GM19467 (cell line): ENCODE measurements at regions not wholly inside any gene's neighbourhood (a gene's known extent, or its start where the extent isn't known, plus 50 kb on each side); places are given as distances from the start of the nearest gene placed in this dataset.
"Not testable (repeated sequence)": the region's sequence is repeated elsewhere in the genome, so short reads cannot be mapped to it uniquely, and the experiment has no call there.

Source experiments
- ATAC-seq: cut with Tn5 transposase; IDR thresholded peaks from one replicate; pipeline ENCODE4 v1.9.1; 2021; ENCODE audit warnings: mild to moderate bottlenecking, moderate library complexity; ENCODE audit not compliant: unreplicated experiment

- no peak for ATAC-seq
These were observed 699.1 kb upstream of the AMOT start for GRCh38 chrX:113539599-113540356.

- no peak for ATAC-seq
These were observed 688.9 kb upstream of the AMOT start for GRCh38 chrX:113529426-113530013.

- peak; percentile 93 for ATAC-seq
These were observed 682.2 kb upstream of the AMOT start for GRCh38 chrX:113522814-113523213.

GRCh38 chrX:113514906-113515305 lies 674.3 kb upstream of the AMOT start:
- ATAC-seq = no peak

- no peak for ATAC-seq
These were observed 672.2 kb upstream of the AMOT start for GRCh38 chrX:113512700-113513395.

- no peak for ATAC-seq
These were observed 670.0 kb upstream of the AMOT start for GRCh38 chrX:113510586-113510985.

GRCh38 chrX:113492895-113493294 lies 652.3 kb upstream of the AMOT start:
- ATAC-seq = no peak

- ATAC-seq = no peak
These were observed 632.8 kb upstream of the AMOT start for GRCh38 chrX:113473418-113473817.

GRCh38 chrX:113473015-113473414 lies 632.4 kb upstream of the AMOT start:
- ATAC-seq = not testable (repeated sequence)

- no peak for ATAC-seq
These were observed 629.5 kb upstream of the AMOT start for GRCh38 chrX:113470166-113470565.

- no peak for ATAC-seq
These were observed 617.1 kb upstream of the AMOT start for GRCh38 chrX:113457719-113458118.

GRCh38 chrX:113455582-113455981 lies 615.0 kb upstream of the AMOT start:
- ATAC-seq = no peak

GRCh38 chrX:113429011-113429410 lies 588.4 kb upstream of the AMOT start:
- ATAC-seq = no peak

- ATAC-seq = no peak
These were observed 581.7 kb upstream of the AMOT start for GRCh38 chrX:113422323-113422722.

GRCh38 chrX:113421432-113421831 lies 580.8 kb upstream of the AMOT start:
- no peak for ATAC-seq

- ATAC-seq = no peak
These were observed 571.5 kb upstream of the AMOT start for GRCh38 chrX:113412106-113412505.

- ATAC-seq = no peak
These were observed 568.2 kb upstream of the AMOT start for GRCh38 chrX:113408843-113409242.

GRCh38 chrX:113400193-113400704 lies 559.6 kb upstream of the AMOT start:
- no peak for ATAC-seq

- no peak for ATAC-seq
These were observed 559.0 kb upstream of the AMOT start for GRCh38 chrX:113399506-113400192.

- no peak for ATAC-seq
These were observed 551.7 kb upstream of the AMOT start for GRCh38 chrX:113392355-113392754.

- no peak for ATAC-seq
These were observed 551.2 kb upstream of the AMOT start for GRCh38 chrX:113391875-113392274.
